Kidney (tissue), 13 donors: ENCODE measurements at regions not wholly inside any gene's neighbourhood (a gene's known extent, or its start where the extent isn't known, plus 50 kb on each side); places are given as distances from the start of the nearest gene placed in this dataset.

Experiments used
- DNase-seq, 5 donors: peaks; one replicate each; pipeline ENCODE4 v3.0.0-alpha.2; 2013 to 2020
- FAIRE-seq: peaks from 2 replicates; lab custom pipeline; 2012; peaks lifted over from hg19 to GRCh38; lab: Jason Lieb, UNC
- H3K27ac ChIP-seq, 2 donors: one replicate each; pipeline ENCODE4 v1.7.0; 2013; ENCODE audit warnings: low read depth in 2 of 2, low read length in 2 of 2, inconsistent platforms in 1 of 2
- H3K27me3 ChIP-seq: one replicate; pipeline ENCODE4 v1.7.1; 2013; ENCODE audit warnings: low read length, inconsistent platforms; ENCODE audit not compliant: control insufficient read depth, insufficient read depth
- H3K36me3 ChIP-seq, 3 donors: one replicate each; pipeline versions ENCODE4 v1.7.0 to v1.7.1; 2013; ENCODE audit warnings: low read length in 3 of 3, control low read depth in 1 of 3, inconsistent platforms in 1 of 3; ENCODE audit not compliant: insufficient read depth in 3 of 3, control insufficient read depth in 2 of 3
- H3K4me1 ChIP-seq, 3 donors: one replicate each; pipeline versions ENCODE4 v1.7.0 to v1.7.1; 2013; ENCODE audit warnings: low read length in 3 of 3, inconsistent platforms in 1 of 3, low read depth in 1 of 3; ENCODE audit not compliant: control insufficient read depth in 2 of 3, insufficient read depth in 2 of 3
- H3K4me3 ChIP-seq, 3 donors: one replicate each; pipeline versions ENCODE4 v1.7.0 to v1.8.1; 2013; ENCODE audit warnings: low read length in 3 of 3, control low read depth in 1 of 3, inconsistent platforms in 1 of 3
- H3K9ac ChIP-seq, 3 donors: one replicate each; pipeline versions ENCODE4 v1.7.0 to v1.7.1; 2013; ENCODE audit warnings: low read length in 3 of 3, control low read depth in 1 of 3, inconsistent platforms in 1 of 3
- H3K9me3 ChIP-seq, 3 donors: one replicate each; pipeline versions ENCODE4 v1.7.0 to v1.7.1; 2013; ENCODE audit warnings: low read length in 3 of 3, control low read depth in 1 of 3, inconsistent platforms in 1 of 3; ENCODE audit not compliant: control insufficient read depth in 2 of 3, insufficient read depth in 1 of 3
- CTCF ChIP-seq: IDR thresholded peaks from 3 replicates; pipeline ENCODE4 v1.5.1; 2012; ENCODE audit warnings: mild to moderate bottlenecking, moderate library complexity, borderline replicate concordance; ENCODE audit not compliant: insufficient read depth; ENCODE audit errors: extremely low read depth
- intact Hi-C: fragments of 100-400 bp; cut with DNase I; formaldehyde crosslinking; loops from one replicate; pipeline ENCODE4 v1.11.1; 2022
- donor health status: control.
- donor health status: control.
- donor health status: control.
- donor health status: control.
- donor health status: control.
- donor health status: DM: yes; HTN: yes; CAD: no.
- donor health status: Normal renal cell carcinoma (clear cell type).

- intact Hi-C loops, result no loop called here
- H3K9ac ChIP-seq, result no peak overlapping the region
- no peak overlapping the region for H3K27ac ChIP-seq
- DNase-seq (peak in 2 of 5 donors; percentile 28 to 49), FAIRE-seq (no peak)
- H3K4me3 ChIP-seq, result no peak overlapping the region
- no peaks in the 10 kb centered on the region for H3K9me3 ChIP-seq
- no peaks in the 10 kb centered on the region for H3K27me3 ChIP-seq
- H3K4me1 ChIP-seq, result no peaks in the 10 kb centered on the region
- TF ChIP-seq CTCF, result no peak
- no peaks in the 10 kb centered on the region for H3K36me3 ChIP-seq
Observed at GRCh38 chr4:138740816-138741745, 274.5 kb upstream of the NOCT start.

- H3K4me1 ChIP-seq, result no peaks in the 10 kb centered on the region
- no peaks in the 10 kb centered on the region for H3K9me3 ChIP-seq
- peak; percentile 52 for FAIRE-seq
- H3K27ac ChIP-seq, result no peak overlapping the region
- intact Hi-C loops, result no loop called here
- no peaks in the 10 kb centered on the region for H3K36me3 ChIP-seq
- DNase-seq, result no peak
- no peak for TF ChIP-seq CTCF
- H3K27me3 ChIP-seq, result no peaks in the 10 kb centered on the region
- H3K4me3 ChIP-seq, result no peak overlapping the region
- H3K9ac ChIP-seq, result no peak overlapping the region
Observed at GRCh38 chr4:138736362-138736761, 279.2 kb upstream of the NOCT start.

- peak in 1 of 5 donors; percentile 58 for DNase-seq
- TF ChIP-seq CTCF, result no peak
- no peak for FAIRE-seq
- Histone ChIP-seq H3K9me3 (no peaks in the 10 kb centered on the region), H3K4me1 (no peaks in the 10 kb centered on the region), H3K27ac (no peak overlapping the region), H3K27me3 (no peaks in the 10 kb centered on the region), H3K9ac (no peak overlapping the region), H3K4me3 (no peak overlapping the region), H3K36me3 (no peaks in the 10 kb centered on the region)
- intact Hi-C loops, result no loop called here
Observed at GRCh38 chr4:138734746-138735145, 280.8 kb upstream of the NOCT start.
